ENCODE measurements at regions not wholly inside any gene's neighbourhood (a gene's known extent, or its start where the extent isn't known, plus 50 kb on each side); places are given as distances from the start of the nearest gene placed in this dataset.

- TF ChIP-seq TEAD4 (IDR thresholded peaks at IDR 0.05) (no peak), REST (IDR thresholded peaks at IDR 0.05; ENCODE audit: low read depth) (no peak), TCF12 (IDR thresholded peaks at IDR 0.05; ENCODE audit: low read depth) (no peak), TAF1 (IDR thresholded peaks at IDR 0.05; ENCODE audit: low read depth) (no peak), EGR1 (IDR thresholded peaks at IDR 0.05) (no peak), ZBTB7A (IDR thresholded peaks at IDR 0.05; ENCODE audit: low read depth) (no peak), EP300 (IDR thresholded peaks at IDR 0.05; ENCODE audit: borderline replicate concordance) (no peak), MAX (IDR thresholded peaks at IDR 0.05) (no peak), NFIC (IDR thresholded peaks at IDR 0.05) (no peak), YY1 (IDR thresholded peaks at IDR 0.05; ENCODE audit: low read depth) (no peak), RAD21 (IDR thresholded peaks at IDR 0.05; ENCODE audit: low read depth) (no peak), CREB1 (IDR thresholded peaks at IDR 0.05; ENCODE audit: low read depth) (no peak), CEBPB (IDR thresholded peaks at IDR 0.05) (no peak), FOXM1 (IDR thresholded peaks at IDR 0.05; ENCODE audit: borderline replicate concordance, low read depth) (no peak)
These were observed 123.9 kb upstream of the PPP3CA start for GRCh38 chr4:101471201-101471600.

GRCh38 chr4:101464596-101464995 lies 117.3 kb upstream of the PPP3CA start:
- TF ChIP-seq MAX (IDR thresholded peaks at IDR 0.05) (no peak), RAD21 (IDR thresholded peaks at IDR 0.05; ENCODE audit: low read depth) (no peak), YY1 (IDR thresholded peaks at IDR 0.05; ENCODE audit: low read depth) (no peak), TAF1 (IDR thresholded peaks at IDR 0.05; ENCODE audit: low read depth) (no peak), EP300 (IDR thresholded peaks at IDR 0.05; ENCODE audit: borderline replicate concordance) (no peak), TEAD4 (IDR thresholded peaks at IDR 0.05) (no peak), REST (IDR thresholded peaks at IDR 0.05; ENCODE audit: low read depth) (no peak), EGR1 (IDR thresholded peaks at IDR 0.05) (no peak), FOXM1 (IDR thresholded peaks at IDR 0.05; ENCODE audit: borderline replicate concordance, low read depth) (no peak), USF1 (IDR thresholded peaks at IDR 0.05) (no peak), TCF12 (IDR thresholded peaks at IDR 0.05; ENCODE audit: low read depth) (no peak), ZBTB7A (IDR thresholded peaks at IDR 0.05; ENCODE audit: low read depth) (no peak), CREB1 (IDR thresholded peaks at IDR 0.05; ENCODE audit: low read depth) (no peak), CEBPB (IDR thresholded peaks at IDR 0.05) (no peak)

GRCh38 chr4:101458914-101459313 lies 111.6 kb upstream of the PPP3CA start:
- TF ChIP-seq YY1 (IDR thresholded peaks at IDR 0.05; ENCODE audit: low read depth) (no peak), TEAD4 (IDR thresholded peaks at IDR 0.05) (no peak), TAF1 (IDR thresholded peaks at IDR 0.05; ENCODE audit: low read depth) (no peak), CREB1 (IDR thresholded peaks at IDR 0.05; ENCODE audit: low read depth) (no peak), MAX (IDR thresholded peaks at IDR 0.05) (no peak), TCF12 (IDR thresholded peaks at IDR 0.05; ENCODE audit: low read depth) (no peak), CEBPB (IDR thresholded peaks at IDR 0.05) (no peak), EP300 (IDR thresholded peaks at IDR 0.05; ENCODE audit: borderline replicate concordance) (no peak), RAD21 (IDR thresholded peaks at IDR 0.05; ENCODE audit: low read depth) (no peak), REST (IDR thresholded peaks at IDR 0.05; ENCODE audit: low read depth) (no peak), ZBTB7A (IDR thresholded peaks at IDR 0.05; ENCODE audit: low read depth) (no peak)

GRCh38 chr4:101458473-101458872 lies 111.1 kb upstream of the PPP3CA start:
- TF ChIP-seq TCF12 (IDR thresholded peaks at IDR 0.05; ENCODE audit: low read depth) (no peak), YY1 (IDR thresholded peaks at IDR 0.05; ENCODE audit: low read depth) (no peak), RAD21 (IDR thresholded peaks at IDR 0.05; ENCODE audit: low read depth) (no peak), MAX (IDR thresholded peaks at IDR 0.05) (no peak)

All from Ishikawa (cell line).